Stimulated activated CD8-positive, alpha-beta memory T cell treated with anti-CD3 and anti-CD28 coated beads, Interleukin-7, amount 100 ng/mL, for 48 hours (primary cell): ENCODE measurements at regions not wholly inside any gene's neighbourhood (a gene's known extent, or its start where the extent isn't known, plus 50 kb on each side); places are given as distances from the start of the nearest gene placed in this dataset.
"Not testable (repeated sequence)": the region's sequence is repeated elsewhere in the genome, so short reads cannot be mapped to it uniquely, and the experiment has no call there.

Experiments
- DNase-seq, 2 donors: peaks; one replicate each; pipeline ENCODE4 v3.0.0-alpha.2; 2020; ENCODE audit warnings: low read depth in 1 of 2; ENCODE audit errors: extremely low read depth in 1 of 2

GRCh38 chr4:160549951-160550519 is 1447.2 kb downstream of the RAPGEF2 start:
- not testable (repeated sequence) for DNase-seq

GRCh38 chr4:160562661-160563060 is 1459.8 kb downstream of the RAPGEF2 start:
- no peak for DNase-seq

- no peak for DNase-seq
Observed at GRCh38 chr4:160563552-160564282, 1460.8 kb downstream of the RAPGEF2 start.

- no peak for DNase-seq
Observed at GRCh38 chr4:160567634-160568033, 1464.8 kb downstream of the RAPGEF2 start.

- no peak for DNase-seq
Observed at GRCh38 chr4:160570271-160570670, 1467.4 kb downstream of the RAPGEF2 start.

- DNase-seq = not testable (repeated sequence)
Observed at GRCh38 chr4:160574272-160574671, 1471.4 kb downstream of the RAPGEF2 start.

GRCh38 chr4:160580581-160580980 is 1477.7 kb downstream of the RAPGEF2 start:
- no peak for DNase-seq

GRCh38 chr4:160592258-160592657 is 1489.4 kb downstream of the RAPGEF2 start:
- no peak for DNase-seq

GRCh38 chr4:160595646-160596045 is 1492.8 kb downstream of the RAPGEF2 start:
- no peak for DNase-seq

- no peak for DNase-seq
Observed at GRCh38 chr4:160604541-160604940, 1501.7 kb downstream of the RAPGEF2 start.

GRCh38 chr4:160611181-160611580 is 1508.3 kb downstream of the RAPGEF2 start:
- DNase-seq = no peak

- DNase-seq = no peak
Observed at GRCh38 chr4:160631044-160631443, 1528.2 kb downstream of the RAPGEF2 start.

- DNase-seq = no peak
Observed at GRCh38 chr4:160652790-160653189, 1511.0 kb downstream of the FSTL5 start.

- no peak for DNase-seq
Observed at GRCh38 chr4:160675550-160675949, 1488.2 kb downstream of the FSTL5 start.

GRCh38 chr4:160685729-160686128 is 1478.1 kb downstream of the FSTL5 start:
- no peak for DNase-seq

- DNase-seq = no peak
Observed at GRCh38 chr4:160701671-160702070, 1462.1 kb downstream of the FSTL5 start.

- no peak for DNase-seq
Observed at GRCh38 chr4:160709026-160709425, 1454.8 kb downstream of the FSTL5 start.

- DNase-seq = no peak
Observed at GRCh38 chr4:160709546-160709945, 1454.3 kb downstream of the FSTL5 start.

- no peak for DNase-seq
Observed at GRCh38 chr4:160716551-160716950, 1447.2 kb downstream of the FSTL5 start.

- DNase-seq = no peak
Observed at GRCh38 chr4:160717848-160718247, 1446.0 kb downstream of the FSTL5 start.

GRCh38 chr4:160724063-160724462 is 1439.7 kb downstream of the FSTL5 start:
- no peak for DNase-seq

- DNase-seq = no peak
Observed at GRCh38 chr4:160745126-160745525, 1418.7 kb downstream of the FSTL5 start.

- DNase-seq = not testable (repeated sequence)
Observed at GRCh38 chr4:160746585-160746984, 1417.2 kb downstream of the FSTL5 start.
